CD4-positive, alpha-beta memory T cell (primary cell): ENCODE measurements at regions not wholly inside any gene's neighbourhood (a gene's known extent, or its start where the extent isn't known, plus 50 kb on each side); places are given as distances from the start of the nearest gene placed in this dataset.

Source experiments
- CTCF ChIA-PET: fragments of 350-600 bp; sonication (Branson Sonifier 250); formaldehyde crosslinking; loops from one replicate; lab custom pipeline; 2021; ENCODE audit warnings: inconsistent platforms; ENCODE audit not compliant: partially characterized antibody; lab: Charles Lee
- POLR2A ChIA-PET: fragments of 350-600 bp; sonication (Branson Sonifier 250); formaldehyde crosslinking; loops from one replicate; lab custom pipeline; 2021; ENCODE audit not compliant: partially characterized antibody; lab: Charles Lee
- DNase-seq, 5 donors: peaks; one replicate each; pipeline versions ENCODE4 v3.0.0 to v3.0.0-alpha.2; 2020 to 2022; ENCODE audit warnings: mixed read lengths in 1 of 5
- H3K27ac ChIP-seq: one replicate; pipeline ENCODE4 v1.7.0; 2013; ENCODE audit warnings: low read depth, low read length
- H3K27me3 ChIP-seq: 2 replicates; pipeline ENCODE4 v1.7.0; 2013; ENCODE audit warnings: mild to moderate bottlenecking, low read length, moderate library complexity; ENCODE audit not compliant: insufficient read depth
- H3K36me3 ChIP-seq: 2 replicates; pipeline ENCODE4 v1.7.0; 2013; ENCODE audit warnings: mild to moderate bottlenecking, low read length, moderate library complexity; ENCODE audit not compliant: insufficient read depth
- H3K4me1 ChIP-seq: 2 replicates; pipeline ENCODE4 v1.7.0; 2013; ENCODE audit warnings: mild to moderate bottlenecking, low read length, moderate library complexity; ENCODE audit not compliant: insufficient read depth
- H3K4me3 ChIP-seq, 2 donors: one replicate each; pipeline ENCODE4 v1.7.0; 2013; ENCODE audit warnings: low read length in 2 of 2, mild to moderate bottlenecking in 1 of 2
- H3K9me3 ChIP-seq, 2 donors: one replicate each; pipeline ENCODE4 v1.7.0; 2013; ENCODE audit warnings: low read length in 2 of 2, control low read depth in 1 of 2; ENCODE audit not compliant: control insufficient read depth in 1 of 2
- H3K27ac Mint-ChIP-seq, 7 donors: one replicate each; pipeline ENCODE4 v1.8.0; 2020 to 2021; ENCODE audit warnings: mixed read lengths in 7 of 7, mild to moderate bottlenecking in 6 of 7, inconsistent platforms in 3 of 7, moderate library complexity in 3 of 7
- H3K27me3 Mint-ChIP-seq, 2 donors: one replicate each; pipeline ENCODE4 v1.8.0; 2020 to 2021; ENCODE audit warnings: mixed read lengths in 2 of 2
- H3K36me3 Mint-ChIP-seq, 2 donors: one replicate each; pipeline ENCODE4 v1.8.0; 2020 to 2021; ENCODE audit warnings: mixed read lengths in 2 of 2, inconsistent platforms in 1 of 2, mild to moderate bottlenecking in 1 of 2
- H3K4me1 Mint-ChIP-seq, 4 donors: one replicate each; pipeline ENCODE4 v1.8.0; 2020 to 2021; ENCODE audit warnings: mixed read lengths in 4 of 4, mild to moderate bottlenecking in 1 of 4
- H3K4me3 Mint-ChIP-seq, 8 donors: one replicate each; pipeline ENCODE4 v1.8.0; 2020 to 2021; ENCODE audit warnings: mixed read lengths in 8 of 8, mild to moderate bottlenecking in 7 of 8, moderate library complexity in 6 of 8, inconsistent platforms in 3 of 8
- H3K9me3 Mint-ChIP-seq, 8 donors: one replicate each; pipeline ENCODE4 v1.8.0; 2020 to 2021; ENCODE audit warnings: mixed read lengths in 8 of 8, mild to moderate bottlenecking in 5 of 8, inconsistent platforms in 3 of 8, moderate library complexity in 1 of 8
- intact Hi-C: fragments of 100-400 bp; cut with micrococcal nuclease; formaldehyde crosslinking; loops from one replicate; pipeline ENCODE4 v1.15.1; 2023

- peaks cover 0 to 10% (median 2%) of the 10 kb centered on the region in 8 donors for H3K9me3 Mint-ChIP-seq
- no peak overlapping the region for H3K27ac Mint-ChIP-seq
- intact Hi-C loops: no loop called here
- ChIA-PET CTCF (interaction anchor here (0.6 kb wide), 1 partner anchor 963 kb away, joined by 3 read pairs; no protein-coding TSS in a partner anchor), POLR2A (no interaction called here)
- DNase-seq: no peak
- Histone ChIP-seq H3K4me1 (no peaks in the 10 kb centered on the region), H3K27ac (no peak overlapping the region), H3K4me3 (no peak overlapping the region), H3K27me3 (no peaks in the 10 kb centered on the region), H3K36me3 (no peaks in the 10 kb centered on the region), H3K9me3 (no peaks in the 10 kb centered on the region)
- no peak overlapping the region for H3K4me3 Mint-ChIP-seq
- no peaks in the 10 kb centered on the region for H3K36me3 Mint-ChIP-seq
- no peaks in the 10 kb centered on the region for H3K27me3 Mint-ChIP-seq
- no peaks in the 10 kb centered on the region for H3K4me1 Mint-ChIP-seq
Measured at GRCh38 chr5:85266692-85267091, 882.0 kb upstream of the EDIL3 start.

- intact Hi-C loops: no loop called here
- no peak overlapping the region for H3K4me3 Mint-ChIP-seq
- H3K27ac ChIP-seq: no peak overlapping the region
- no peaks in the 10 kb centered on the region for H3K36me3 Mint-ChIP-seq
- no peaks in the 10 kb centered on the region for H3K36me3 ChIP-seq
- peaks cover 0 to 10% (median 2%) of the 10 kb centered on the region in 8 donors for H3K9me3 Mint-ChIP-seq
- no peaks in the 10 kb centered on the region for H3K4me1 Mint-ChIP-seq
- no peaks in the 10 kb centered on the region for H3K27me3 ChIP-seq
- no peak for DNase-seq
- H3K9me3 ChIP-seq: no peaks in the 10 kb centered on the region
- H3K27ac Mint-ChIP-seq: no peak overlapping the region
- POLR2A ChIA-PET: no interaction called here
- H3K4me1 ChIP-seq: no peaks in the 10 kb centered on the region
- no peak overlapping the region for H3K4me3 ChIP-seq
- CTCF ChIA-PET: no interaction called here
- H3K27me3 Mint-ChIP-seq: no peaks in the 10 kb centered on the region
Measured at GRCh38 chr5:85268194-85268593, 883.5 kb upstream of the EDIL3 start.

GRCh38 chr5:85278193-85278592 is 893.5 kb upstream of the EDIL3 start:
- Histone ChIP-seq H3K9me3 (no peaks in the 10 kb centered on the region), H3K36me3 (no peaks in the 10 kb centered on the region), H3K27ac (no peak overlapping the region), H3K4me1 (no peaks in the 10 kb centered on the region), H3K4me3 (no peak overlapping the region), H3K27me3 (no peaks in the 10 kb centered on the region)
- Mint-ChIP-seq H3K4me1 (no peaks in the 10 kb centered on the region), H3K4me3 (no peak overlapping the region), H3K9me3 (peaks cover 0 to 19% (median 3%) of the 10 kb centered on the region in 8 donors), H3K36me3 (no peaks in the 10 kb centered on the region), H3K27ac (no peak overlapping the region), H3K27me3 (no peaks in the 10 kb centered on the region)
- ChIA-PET POLR2A (no interaction called here), CTCF (no interaction called here)
- DNase-seq: no peak
- intact Hi-C loops: no loop called here

GRCh38 chr5:85288914-85289313 is 904.2 kb upstream of the EDIL3 start:
- H3K36me3 ChIP-seq: no peaks in the 10 kb centered on the region
- ChIA-PET CTCF (no interaction called here), POLR2A (no interaction called here)
- no peaks in the 10 kb centered on the region for H3K9me3 ChIP-seq
- no peak overlapping the region for H3K4me3 Mint-ChIP-seq
- DNase-seq: no peak
- intact Hi-C loops: no loop called here
- no peaks in the 10 kb centered on the region for H3K27me3 Mint-ChIP-seq
- no peak overlapping the region for H3K27ac ChIP-seq
- H3K4me1 Mint-ChIP-seq: no peaks in the 10 kb centered on the region
- H3K27me3 ChIP-seq: no peaks in the 10 kb centered on the region
- no peaks in the 10 kb centered on the region for H3K36me3 Mint-ChIP-seq
- no peak overlapping the region for H3K4me3 ChIP-seq
- no peak overlapping the region for H3K27ac Mint-ChIP-seq
- peaks cover 0 to 5% (median 0%) of the 10 kb centered on the region in 8 donors for H3K9me3 Mint-ChIP-seq
- H3K4me1 ChIP-seq: no peaks in the 10 kb centered on the region

GRCh38 chr5:85293145-85293785 is 908.6 kb upstream of the EDIL3 start:
- Histone ChIP-seq H3K4me3 (no peak overlapping the region), H3K27me3 (no peaks in the 10 kb centered on the region), H3K27ac (no peak overlapping the region), H3K36me3 (no peaks in the 10 kb centered on the region), H3K9me3 (no peaks in the 10 kb centered on the region), H3K4me1 (no peaks in the 10 kb centered on the region)
- H3K27me3 Mint-ChIP-seq: no peaks in the 10 kb centered on the region
- no peak overlapping the region for H3K4me3 Mint-ChIP-seq
- intact Hi-C loops: no loop called here
- no peak overlapping the region for H3K27ac Mint-ChIP-seq
- H3K9me3 Mint-ChIP-seq: peaks cover 0 to 7% (median 1%) of the 10 kb centered on the region in 8 donors
- H3K4me1 Mint-ChIP-seq: no peaks in the 10 kb centered on the region
- ChIA-PET CTCF (no interaction called here), POLR2A (no interaction called here)
- H3K36me3 Mint-ChIP-seq: no peaks in the 10 kb centered on the region
- DNase-seq: no peak

GRCh38 chr5:85304524-85304923 is 919.8 kb upstream of the EDIL3 start:
- H3K9me3 Mint-ChIP-seq: peaks cover 0 to 4% (median 0%) of the 10 kb centered on the region in 8 donors
- Histone ChIP-seq H3K4me1 (no peaks in the 10 kb centered on the region), H3K27me3 (no peaks in the 10 kb centered on the region), H3K27ac (no peak overlapping the region), H3K9me3 (no peaks in the 10 kb centered on the region), H3K36me3 (no peaks in the 10 kb centered on the region), H3K4me3 (no peak overlapping the region)
- H3K36me3 Mint-ChIP-seq: no peaks in the 10 kb centered on the region
- H3K27me3 Mint-ChIP-seq: no peaks in the 10 kb centered on the region
- intact Hi-C loops: no loop called here
- no peaks in the 10 kb centered on the region for H3K4me1 Mint-ChIP-seq
- CTCF ChIA-PET: no interaction called here
- H3K4me3 Mint-ChIP-seq: no peak overlapping the region
- DNase-seq: no peak
- no peak overlapping the region for H3K27ac Mint-ChIP-seq
- POLR2A ChIA-PET: no interaction called here

GRCh38 chr5:85305766-85306165 is 921.1 kb upstream of the EDIL3 start:
- Mint-ChIP-seq H3K27ac (no peak overlapping the region), H3K4me1 (no peaks in the 10 kb centered on the region), H3K36me3 (no peaks in the 10 kb centered on the region), H3K4me3 (no peak overlapping the region), H3K27me3 (no peaks in the 10 kb centered on the region), H3K9me3 (peaks cover 0 to 4% (median 1%) of the 10 kb centered on the region in 8 donors)
- Histone ChIP-seq H3K4me3 (no peak overlapping the region), H3K9me3 (no peaks in the 10 kb centered on the region), H3K27me3 (no peaks in the 10 kb centered on the region), H3K36me3 (no peaks in the 10 kb centered on the region), H3K27ac (no peak overlapping the region), H3K4me1 (no peaks in the 10 kb centered on the region)
- CTCF ChIA-PET: no interaction called here
- no peak for DNase-seq
- intact Hi-C loops: no loop called here
- POLR2A ChIA-PET: no interaction called here
